AG10803 (cell line): ENCODE measurements at regions not wholly inside any gene's neighbourhood (a gene's known extent, or its start where the extent isn't known, plus 50 kb on each side); places are given as distances from the start of the nearest gene placed in this dataset.
"Not testable (repeated sequence)": the region's sequence is repeated elsewhere in the genome, so short reads cannot be mapped to it uniquely, and the experiment has no call there.

Experiments used
- DNase-seq: peaks from one replicate; pipeline ENCODE4 v3.0.0; 2010; ENCODE audit warnings: low read depth
- H3K4me3 ChIP-seq: 2 replicates; pipeline ENCODE4 v1.5.1; 2011; ENCODE audit warnings: mild to moderate bottlenecking, low read length, control low read depth
- CTCF ChIP-seq: conservative IDR thresholded peaks from 2 replicates; pipeline ENCODE4 v1.5.1; 2011; ENCODE audit warnings: mild to moderate bottlenecking, low read length, control low read depth, inconsistent platforms

- no peak for TF ChIP-seq CTCF
These were observed 136.5 kb upstream of the AADAT start for GRCh38 chr4:170226288-170226687.

GRCh38 chr4:170214731-170215130, 125.0 kb upstream of the AADAT start:
- TF ChIP-seq CTCF = no peak
- DNase-seq = no peak
- H3K4me3 ChIP-seq = no peak overlapping the region

More at GRCh38 chr4:170226288-170226687, 136.5 kb upstream of the AADAT start:
- no peak for DNase-seq
- no peak overlapping the region for H3K4me3 ChIP-seq

- no peak for DNase-seq
- TF ChIP-seq CTCF = no peak
- no peak overlapping the region for H3K4me3 ChIP-seq
These were observed 124.3 kb upstream of the AADAT start for GRCh38 chr4:170214101-170214500.

- H3K4me3 ChIP-seq = no peak overlapping the region
- TF ChIP-seq CTCF = no peak
- DNase-seq = no peak
These were observed 113.0 kb upstream of the AADAT start for GRCh38 chr4:170202721-170203120.

DNA sequence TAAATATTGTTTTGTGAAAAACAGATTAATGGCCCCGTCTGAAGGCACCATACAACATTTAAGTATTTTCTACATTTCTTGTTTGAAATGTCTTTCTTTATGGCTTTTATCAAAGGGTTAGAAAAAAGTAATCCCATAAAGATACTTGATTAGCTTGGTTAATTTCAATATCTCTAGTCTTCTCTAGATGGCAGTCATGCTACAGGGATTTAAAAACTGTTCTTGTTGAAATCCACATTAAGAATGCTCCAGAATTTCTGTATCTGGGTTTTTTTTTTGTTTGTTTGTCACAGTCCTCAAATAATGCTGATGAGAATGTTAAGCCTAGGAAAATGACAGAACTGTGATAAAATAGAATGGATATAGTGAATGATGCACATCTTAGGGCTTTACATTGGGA, 109.0 kb upstream of the AADAT start:
- TF ChIP-seq CTCF = no peak
- no peak for DNase-seq
- H3K4me3 ChIP-seq = no peak overlapping the region

DNA sequence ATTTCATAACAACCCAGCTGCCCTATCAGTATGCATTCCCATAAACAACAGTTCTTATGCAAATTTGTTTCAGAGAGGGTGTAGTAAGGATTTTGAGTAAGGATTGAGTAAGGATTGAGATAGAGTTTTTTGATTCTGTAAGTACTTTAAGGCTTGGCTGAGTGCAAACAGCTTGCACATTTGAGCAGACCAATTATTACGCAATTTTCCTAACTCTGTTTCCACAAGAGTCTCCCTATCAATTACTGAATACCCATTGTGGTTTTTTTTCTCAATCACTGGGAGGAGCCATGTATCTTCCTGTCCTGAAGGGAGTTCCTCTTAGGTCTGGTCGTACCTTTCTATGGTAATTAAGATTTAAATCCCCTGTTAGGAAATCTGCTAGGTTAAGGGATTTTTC, 105.0 kb upstream of the AADAT start:
- H3K4me3 ChIP-seq, DNase-seq: not testable (repeated sequence)

DNA sequence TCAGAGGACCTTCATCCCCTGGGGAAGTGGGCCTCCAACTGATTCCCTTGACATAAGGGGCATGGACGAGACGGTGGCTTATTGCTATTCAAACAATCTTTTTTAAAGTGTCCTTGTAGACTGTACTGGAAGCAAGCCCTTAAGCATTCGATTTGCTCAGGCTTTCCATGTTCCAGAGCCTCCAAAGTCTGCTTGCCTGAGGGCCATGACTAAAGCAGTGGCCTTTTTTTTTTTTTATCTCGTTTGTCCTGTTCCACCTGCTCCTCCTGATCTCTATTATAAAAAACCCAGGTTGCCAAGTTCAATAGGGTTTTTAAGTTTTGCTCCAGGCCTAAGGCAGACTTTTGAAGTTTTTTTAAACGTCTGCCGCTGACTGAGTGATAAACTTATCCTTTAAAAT, 103.7 kb upstream of the AADAT start:
- no peak for TF ChIP-seq CTCF
- H3K4me3 ChIP-seq = no peak overlapping the region
- no peak for DNase-seq

GRCh38 chr4:170190265-170190664, 100.5 kb upstream of the AADAT start:
- H3K4me3 ChIP-seq = no peak overlapping the region
- DNase-seq = no peak
- no peak for TF ChIP-seq CTCF
